LHCN-M2 (cell line): ENCODE measurements at regions not wholly inside any gene's neighbourhood (a gene's known extent, or its start where the extent isn't known, plus 50 kb on each side); places are given as distances from the start of the nearest gene placed in this dataset.
A peak's percentile ranks its signal among the peaks of the same experiment; 100 is the strongest.

ENCODE experiments used
- DNase-seq: peaks from one replicate; pipeline ENCODE4 v3.0.0-alpha.2; 2012; ENCODE audit warnings: low read depth

- DNase-seq, result no peak
These were observed 60.0 kb downstream of the ING1 start for GRCh38 chr13:110773480-110773879.

GRCh38 chr13:110774051-110774450 lies 60.6 kb downstream of the ING1 start:
- DNase-seq, result no peak

GRCh38 chr13:110774490-110774889 lies 61.0 kb downstream of the ING1 start:
- DNase-seq, result no peak

- DNase-seq, result no peak
These were observed 62.1 kb downstream of the ING1 start for GRCh38 chr13:110775576-110775975.

GRCh38 chr13:110777251-110777820 lies 63.8 kb downstream of the ING1 start:
- DNase-seq, result no peak

GRCh38 chr13:110779022-110779421 lies 65.5 kb downstream of the ING1 start:
- no peak for DNase-seq

GRCh38 chr13:110780422-110780821 lies 66.9 kb downstream of the ING1 start:
- no peak for DNase-seq

GRCh38 chr13:110782185-110782584 lies 68.7 kb downstream of the ING1 start:
- no peak for DNase-seq

- no peak for DNase-seq
These were observed 71.2 kb downstream of the ING1 start for GRCh38 chr13:110784704-110785103.

- no peak for DNase-seq
These were observed 75.3 kb downstream of the ING1 start for GRCh38 chr13:110788778-110789177.

- DNase-seq, result no peak
These were observed 76.4 kb downstream of the ING1 start for GRCh38 chr13:110789871-110790270.

GRCh38 chr13:110790371-110790770 lies 76.9 kb downstream of the ING1 start:
- DNase-seq, result no peak

GRCh38 chr13:110794209-110794608 lies 80.7 kb downstream of the ING1 start:
- DNase-seq, result no peak

- DNase-seq, result peak; percentile 75
These were observed 83.9 kb downstream of the ING1 start for GRCh38 chr13:110797230-110797877.

GRCh38 chr13:110798081-110798994 lies 84.8 kb downstream of the ING1 start:
- DNase-seq, result no peak

GRCh38 chr13:110799246-110800236 lies 86.0 kb downstream of the ING1 start:
- peak; percentile 71 for DNase-seq

GRCh38 chr13:110801044-110801443 lies 87.5 kb downstream of the ING1 start:
- peak; percentile 7 for DNase-seq

GRCh38 chr13:110802260-110802659 lies 88.8 kb downstream of the ING1 start:
- no peak for DNase-seq

GRCh38 chr13:110806636-110807035 lies 93.1 kb downstream of the ING1 start:
- no peak for DNase-seq

- no peak for DNase-seq
These were observed 94.0 kb downstream of the ING1 start for GRCh38 chr13:110807546-110807945.

GRCh38 chr13:110808138-110808537 lies 94.6 kb downstream of the ING1 start:
- DNase-seq, result no peak
